ENCODE measurements at regions not wholly inside any gene's neighbourhood (a gene's known extent, or its start where the extent isn't known, plus 50 kb on each side); places are given as distances from the start of the nearest gene placed in this dataset.

- Histone ChIP-seq H3K4me3 (ENCODE audit: low read length) (no peak overlapping the region), H3K27ac (ENCODE audit: low read length) (no peak overlapping the region), H3K4me1 (ENCODE audit: control insufficient read depth, insufficient read depth, low read length) (peaks cover 4% of the 10 kb centered on the region), H3K9me3 (ENCODE audit: control insufficient read depth, insufficient read depth, low read length) (no peaks in the 10 kb centered on the region), H3K36me3 (ENCODE audit: control insufficient read depth, insufficient read depth, low read length) (no peaks in the 10 kb centered on the region), H3K27me3 (ENCODE audit: control insufficient read depth, insufficient read depth, low read length) (no peaks in the 10 kb centered on the region)
- H3K27ac Mint-ChIP-seq = no peak overlapping the region
- H3K4me3 Mint-ChIP-seq = no peak overlapping the region
- H3K36me3 Mint-ChIP-seq = no peaks in the 10 kb centered on the region
- ATAC-seq (no peak), DNase-seq (no peak)
- peaks cover 4 to 8% of the 10 kb centered on the region in 2 donors for H3K9me3 Mint-ChIP-seq
- 50% methylated on average over 2 of the region's 3 CpGs for WGBS (ENCODE audit: insufficient coverage)
- peaks cover 0 to 4% of the 10 kb centered on the region in 2 donors for H3K27me3 Mint-ChIP-seq (ENCODE audit: low read depth in 2 of 2)
- H3K4me1 Mint-ChIP-seq = no peaks in the 10 kb centered on the region
- TF ChIP-seq CTCF (IDR thresholded peaks at IDR 0.05) = no peak
- intact Hi-C loops (cut with micrococcal nuclease) = no loop called here
Observed at GRCh38 chr7:47147213-47147631, 434.7 kb downstream of the TNS3 start.

- no peaks in the 10 kb centered on the region for H3K36me3 ChIP-seq (ENCODE audit: control insufficient read depth, insufficient read depth, low read length)
- DNase-seq (no peak), ATAC-seq (no peak)
- no peak overlapping the region for H3K27ac Mint-ChIP-seq
- 89% methylated on average over 1 of the region's 1 CpG for WGBS (ENCODE audit: insufficient coverage)
- H3K9me3 ChIP-seq (ENCODE audit: control insufficient read depth, insufficient read depth, low read length) = no peaks in the 10 kb centered on the region
- H3K9me3 Mint-ChIP-seq = peaks cover 4 to 7% of the 10 kb centered on the region in 2 donors
- H3K4me1 Mint-ChIP-seq = no peaks in the 10 kb centered on the region
- TF ChIP-seq CTCF (IDR thresholded peaks at IDR 0.05) = no peak
- H3K27me3 Mint-ChIP-seq (ENCODE audit: low read depth in 2 of 2) = peaks cover 0 to 4% of the 10 kb centered on the region in 2 donors
- no peak overlapping the region for H3K27ac ChIP-seq (ENCODE audit: low read length)
- intact Hi-C loops (cut with micrococcal nuclease) = no loop called here
- no peaks in the 10 kb centered on the region for H3K36me3 Mint-ChIP-seq
- peaks cover 4% of the 10 kb centered on the region for H3K4me1 ChIP-seq (ENCODE audit: control insufficient read depth, insufficient read depth, low read length)
- H3K4me3 Mint-ChIP-seq = no peak overlapping the region
- no peaks in the 10 kb centered on the region for H3K27me3 ChIP-seq (ENCODE audit: control insufficient read depth, insufficient read depth, low read length)
- H3K4me3 ChIP-seq (ENCODE audit: low read length) = no peak overlapping the region
Observed at GRCh38 chr7:47145982-47146381, 435.9 kb downstream of the TNS3 start.

- peaks cover 0 to 4% of the 10 kb centered on the region in 2 donors for H3K27me3 Mint-ChIP-seq (ENCODE audit: low read depth in 2 of 2)
- 56% methylated on average over 1 of the region's 1 CpG for WGBS (ENCODE audit: insufficient coverage)
Observed at GRCh38 chr7:47145186-47145725, 436.7 kb downstream of the TNS3 start.

More at GRCh38 chr7:47145186-47145725, 436.7 kb downstream of the TNS3 start:
- Histone ChIP-seq H3K9me3 (ENCODE audit: control insufficient read depth, insufficient read depth, low read length) (no peaks in the 10 kb centered on the region), H3K36me3 (ENCODE audit: control insufficient read depth, insufficient read depth, low read length) (no peaks in the 10 kb centered on the region), H3K27ac (ENCODE audit: low read length) (no peak overlapping the region), H3K4me1 (ENCODE audit: control insufficient read depth, insufficient read depth, low read length) (peaks cover 4% of the 10 kb centered on the region), H3K27me3 (ENCODE audit: control insufficient read depth, insufficient read depth, low read length) (no peaks in the 10 kb centered on the region), H3K4me3 (ENCODE audit: low read length) (no peak overlapping the region)
- no peaks in the 10 kb centered on the region for H3K4me1 Mint-ChIP-seq
- no peaks in the 10 kb centered on the region for H3K36me3 Mint-ChIP-seq
- ATAC-seq (no peak), DNase-seq (no peak)
- TF ChIP-seq CTCF (IDR thresholded peaks at IDR 0.05) = no peak
- no peak overlapping the region for H3K4me3 Mint-ChIP-seq
- peaks cover 6% of the 10 kb centered on the region in 2 donors for H3K9me3 Mint-ChIP-seq
- H3K27ac Mint-ChIP-seq = no peak overlapping the region
- intact Hi-C loops (cut with micrococcal nuclease) = no loop called here

All from natural killer cell (primary cell).